IMR-90 (cell line): ENCODE measurements at regions not wholly inside any gene's neighbourhood (a gene's known extent, or its start where the extent isn't known, plus 50 kb on each side); places are given as distances from the start of the nearest gene placed in this dataset.

Experiments
- ATAC-seq: fragments of 200-7000 bp; cut with Tn5 transposase; 2 replicates; pipeline ENCODE4 v1.9.1; 2020; ENCODE audit warnings: low read depth, mild to moderate bottlenecking, moderate library complexity
- BruUV-seq: library from RNA; stranded (reverse); fragments of 400-500 nt; replicated peaks from 2 replicates; lab custom pipeline; 2021; lab: Mats Ljungman, UMichigan
- CTCF ChIA-PET: fragments of 300-600 bp; formaldehyde crosslinking; extraction: SDS; loops from one replicate; lab custom pipeline; 2021; ENCODE audit warnings: antibody characterized with exemption; lab: Yijun Ruan, JAX
- POLR2A ChIA-PET: fragments of 300-600 bp; sonication (Branson Sonifier 250); formaldehyde crosslinking; loops from one replicate; lab custom pipeline; 2022; ENCODE audit warnings: antibody characterized with exemption; ENCODE audit not compliant: unreplicated experiment; lab: Charles Lee
- DNase-seq: peaks from one replicate; pipeline ENCODE4 v3.0.0; 2013
- H2AFZ ChIP-seq: replicated peaks from 2 replicates; pipeline ENCODE3; 2013; ENCODE audit warnings: low read length, mild to moderate bottlenecking; ENCODE audit not compliant: poor library complexity
- H2AK5ac ChIP-seq: 2 replicates; pipeline ENCODE4 v1.6.1; 2013; ENCODE audit warnings: low read depth, low read length, inconsistent platforms
- H2AK9ac ChIP-seq: replicated peaks from 2 replicates; pipeline ENCODE3; 2013; ENCODE audit warnings: mild to moderate bottlenecking, low read depth, low read length, moderate library complexity; ENCODE audit not compliant: poor library complexity
- H2BK120ac ChIP-seq: 2 replicates; pipeline ENCODE4 v1.6.1; 2013; ENCODE audit warnings: low read depth, low read length, inconsistent platforms
- H2BK15ac ChIP-seq: 3 replicates; pipeline ENCODE4 v1.6.1; 2013; ENCODE audit warnings: low read depth, low read length, inconsistent platforms
- H2BK20ac ChIP-seq: 2 replicates; pipeline ENCODE4 v1.6.1; 2013; ENCODE audit warnings: low read depth, mild to moderate bottlenecking, inconsistent platforms, low read length, moderate library complexity
- H2BK5ac ChIP-seq: 2 replicates; pipeline ENCODE4 v1.6.1; 2013; ENCODE audit warnings: mild to moderate bottlenecking, low read depth, low read length, inconsistent platforms; ENCODE audit not compliant: poor library complexity, severe bottlenecking
- H3K14ac ChIP-seq: replicated peaks from 2 replicates; pipeline ENCODE4 v1.6.1; 2013; ENCODE audit warnings: low read depth, low read length, inconsistent platforms
- H3K18ac ChIP-seq: 2 replicates; pipeline ENCODE4 v1.6.1; 2013; ENCODE audit warnings: low read depth, low read length, control low read depth
- H3K23ac ChIP-seq: 2 replicates; pipeline ENCODE4 v1.6.1; 2013; ENCODE audit warnings: low read depth, low read length, inconsistent platforms
- H3K27ac ChIP-seq: 2 replicates; pipeline ENCODE4 v1.5.1; 2013; ENCODE audit warnings: mild to moderate bottlenecking, control low read depth, low read length; ENCODE audit not compliant: insufficient read depth
- H3K27me3 ChIP-seq: 2 replicates; pipeline ENCODE4 v1.6.1; 2013; ENCODE audit warnings: low read length; ENCODE audit not compliant: control insufficient read depth, insufficient read depth
- H3K36me3 ChIP-seq: 2 replicates; pipeline ENCODE4 v1.6.1; 2013; ENCODE audit warnings: low read length, mixed read lengths; ENCODE audit not compliant: control insufficient read depth, insufficient read depth
- H3K4ac ChIP-seq: 2 replicates; pipeline ENCODE4 v1.6.1; 2013; ENCODE audit warnings: low read depth, low read length, inconsistent platforms
- H3K4me1 ChIP-seq: 2 replicates; pipeline ENCODE4 v1.6.1; 2013; ENCODE audit warnings: low read length, mixed read lengths; ENCODE audit not compliant: control insufficient read depth, insufficient read depth
- H3K4me2 ChIP-seq: 2 replicates; pipeline ENCODE4 v1.6.1; 2013; ENCODE audit warnings: low read depth, mild to moderate bottlenecking, control low read depth, low read length, moderate library complexity
- H3K4me3 ChIP-seq: 2 replicates; pipeline ENCODE4 v1.5.1; 2013; ENCODE audit warnings: low read depth, mild to moderate bottlenecking, control low read depth, low read length, moderate library complexity; ENCODE audit not compliant: insufficient read depth
- H3K56ac ChIP-seq: 2 replicates; pipeline ENCODE4 v1.6.1; 2013; ENCODE audit warnings: low read length, inconsistent platforms; ENCODE audit not compliant: insufficient read depth; ENCODE audit errors: extremely low read depth
- H3K79me1 ChIP-seq, 2 experiments: 2 replicates each; pipeline ENCODE4 v1.6.1; 2013; ENCODE audit warnings: low read length in 2 of 2, inconsistent platforms in 1 of 2, low read depth in 1 of 2
- H3K9ac ChIP-seq: 2 replicates; pipeline ENCODE4 v1.6.1; 2013; ENCODE audit warnings: low read depth, low read length, control low read depth
- H3K9me1 ChIP-seq: 2 replicates; pipeline ENCODE4 v1.6.1; 2013; ENCODE audit warnings: low read length, inconsistent platforms; ENCODE audit not compliant: insufficient read depth
- H3K9me3 ChIP-seq: 2 replicates; pipeline ENCODE4 v1.6.1; 2013; ENCODE audit warnings: low read length; ENCODE audit not compliant: control insufficient read depth, insufficient read depth
- H4K20me1 ChIP-seq: 2 replicates; pipeline ENCODE4 v1.6.1; 2013; ENCODE audit warnings: low read length, inconsistent platforms; ENCODE audit not compliant: insufficient read depth
- H4K5ac ChIP-seq: 2 replicates; pipeline ENCODE4 v1.6.1; 2013; ENCODE audit warnings: mild to moderate bottlenecking, low read depth, low read length, control low read depth
- H4K8ac ChIP-seq, 2 experiments: 2 replicates each; pipeline ENCODE4 v1.6.1; 2013; ENCODE audit warnings: low read depth in 2 of 2, low read length in 2 of 2, control low read depth in 1 of 2, inconsistent platforms in 1 of 2
- H4K91ac ChIP-seq: 2 replicates; pipeline ENCODE4 v1.6.1; 2013; ENCODE audit warnings: low read depth, low read length, inconsistent platforms; ENCODE audit not compliant: insufficient read depth
- CHD1 ChIP-seq: IDR thresholded peaks from 2 replicates; pipeline ENCODE4 v1.6.1; 2012; ENCODE audit warnings: low read depth, low read length, improper control_type of control experiment
- WGBS, 2 experiments: methylation state at CpG; one replicate each; pipeline versions ENCODE4 v1.1.5 to v1.1.7; 2013; ENCODE audit warnings: missing lambda C conversion rate in 2 of 2; ENCODE audit not compliant: insufficient read length in 1 of 2; ENCODE audit errors: extremely low coverage in 2 of 2; 5-methylcytosine and 5-hydroxymethylcytosine counted together
- dilution Hi-C: fragments of 300-500 bp; cut with HindIII; formaldehyde crosslinking; loops from one replicate; pipeline ENCODE4 v1.14.3; 2018; ENCODE audit warnings: low sequenced_read_pairs; ENCODE audit not compliant: unreplicated experiment
- in situ Hi-C: fragments of 300-500 bp; cut with MboI; formaldehyde crosslinking; loops from 3 replicates; pipeline ENCODE4 v1.14.3; 2019; ENCODE audit warnings: low sequenced_read_pairs, inconsistent platforms, mixed read lengths
- intact Hi-C: fragments of 100-400 bp; cut with micrococcal nuclease; formaldehyde crosslinking; loops from 2 replicates; pipeline ENCODE4 v1.10.0; 2022

- no peak for DNase-seq
- H3K4me1 ChIP-seq, result no peaks in the 10 kb centered on the region
- H4K20me1 ChIP-seq, result no peaks in the 10 kb centered on the region
- CTCF ChIA-PET, result no interaction called here
- POLR2A ChIA-PET, result no interaction called here
- H4K8ac ChIP-seq, result no peak overlapping the region
- intact Hi-C loops (no loop called here), in situ Hi-C loops (no loop called here), dilution Hi-C loops (no loop called here)
- WGBS, 2 experiments, result no CpG with 5 or more reads among the region's 4 CpGs
- H2BK20ac ChIP-seq, result no peak overlapping the region
- H2BK120ac ChIP-seq, result no peak overlapping the region
- no peak overlapping the region for H2AK9ac ChIP-seq
- no peak overlapping the region for H3K56ac ChIP-seq
- no peak for TF ChIP-seq CHD1
- no peak overlapping the region for H3K23ac ChIP-seq
- no peaks in the 10 kb centered on the region for H3K9me1 ChIP-seq
- no TSS peak for BruUV-seq
- H3K9ac ChIP-seq, result no peak overlapping the region
- no peak overlapping the region for H3K18ac ChIP-seq
- ATAC-seq, result no peak
- no peak overlapping the region for H2AK5ac ChIP-seq
- no peak overlapping the region for H4K5ac ChIP-seq
- H2AFZ ChIP-seq, result no peak overlapping the region
- no peaks in the 10 kb centered on the region for H3K36me3 ChIP-seq
- H4K91ac ChIP-seq, result no peak overlapping the region
- H3K79me1 ChIP-seq, result no peaks in the 10 kb centered on the region
- H3K4me3 ChIP-seq, result no peak overlapping the region
- H2BK5ac ChIP-seq, result no peak overlapping the region
- H3K4me2 ChIP-seq, result no peak overlapping the region
- H3K27ac ChIP-seq, result no peak overlapping the region
- H3K4ac ChIP-seq, result no peak overlapping the region
- H3K14ac ChIP-seq, result no peak overlapping the region
- H3K9me3 ChIP-seq, result peaks cover 11% of the 10 kb centered on the region
- H3K27me3 ChIP-seq, result no peaks in the 10 kb centered on the region
- no peak overlapping the region for H2BK15ac ChIP-seq
Observed at GRCh38 chr5:85604786-85605185, 1013.0 kb upstream of the COX7C start.
